Activated naive CD8-positive, alpha-beta T cell treated with anti-CD3 and anti-CD28 coated beads, Interleukin-2, amount 10 ng/mL, durations not matched to agents 7 days and 5 days (primary cell): ENCODE measurements at regions not wholly inside any gene's neighbourhood (a gene's known extent, or its start where the extent isn't known, plus 50 kb on each side); places are given as distances from the start of the nearest gene placed in this dataset.

ENCODE experiments used
- ATAC-seq: fragments of 150-1000 bp; cut with Tn5 transposase; one replicate; pipeline ENCODE4 v1.10.0; 2021; ENCODE audit warnings: low read depth, moderate library complexity
- POLR2A ChIA-PET: fragments of 350-600 bp; sonication (Branson Sonifier 250); formaldehyde crosslinking; loops from one replicate; lab custom pipeline; 2021; ENCODE audit warnings: antibody characterized with exemption; lab: Charles Lee
- DNase-seq: peaks from one replicate; pipeline ENCODE4 v3.0.0; 2021
- H3K27ac Mint-ChIP-seq: one replicate; pipeline ENCODE4 v1.8.0; 2022; ENCODE audit warnings: mild to moderate bottlenecking, mixed read lengths
- H3K27me3 Mint-ChIP-seq: one replicate; pipeline ENCODE4 v1.8.0; 2022; ENCODE audit warnings: mild to moderate bottlenecking, moderate library complexity, mixed read lengths
- H3K36me3 Mint-ChIP-seq: one replicate; pipeline ENCODE4 v1.8.0; 2021; ENCODE audit warnings: mild to moderate bottlenecking, mixed read lengths
- H3K4me1 Mint-ChIP-seq: one replicate; pipeline ENCODE4 v1.8.0; 2021; ENCODE audit warnings: mixed read lengths
- H3K4me3 Mint-ChIP-seq: one replicate; pipeline ENCODE4 v1.8.0; 2022; ENCODE audit warnings: mild to moderate bottlenecking, moderate library complexity, mixed read lengths
- H3K9me3 Mint-ChIP-seq: one replicate; pipeline ENCODE4 v1.8.0; 2021; ENCODE audit warnings: mixed read lengths

- Mint-ChIP-seq H3K9me3 (no peaks in the 10 kb centered on the region), H3K27ac (no peak overlapping the region), H3K36me3 (no peaks in the 10 kb centered on the region), H3K4me1 (peaks cover 10% of the 10 kb centered on the region), H3K4me3 (no peak overlapping the region), H3K27me3 (no peaks in the 10 kb centered on the region)
- DNase-seq (no peak), ATAC-seq (no peak)
- POLR2A ChIA-PET = no interaction called here
Observed at GRCh38 chr1:200307755-200308066, 102.1 kb downstream of the ZNF281 start.

- Mint-ChIP-seq H3K9me3 (no peaks in the 10 kb centered on the region), H3K27ac (peak overlapping the region; percentile 83), H3K27me3 (no peaks in the 10 kb centered on the region), H3K4me1 (peaks cover 11% of the 10 kb centered on the region), H3K36me3 (no peaks in the 10 kb centered on the region), H3K4me3 (peak overlapping the region; percentile 67)
- POLR2A ChIA-PET = no interaction called here
- ATAC-seq = no peak
- DNase-seq = no peak
Observed at GRCh38 chr1:200306944-200307754, 102.7 kb downstream of the ZNF281 start.

DNA sequence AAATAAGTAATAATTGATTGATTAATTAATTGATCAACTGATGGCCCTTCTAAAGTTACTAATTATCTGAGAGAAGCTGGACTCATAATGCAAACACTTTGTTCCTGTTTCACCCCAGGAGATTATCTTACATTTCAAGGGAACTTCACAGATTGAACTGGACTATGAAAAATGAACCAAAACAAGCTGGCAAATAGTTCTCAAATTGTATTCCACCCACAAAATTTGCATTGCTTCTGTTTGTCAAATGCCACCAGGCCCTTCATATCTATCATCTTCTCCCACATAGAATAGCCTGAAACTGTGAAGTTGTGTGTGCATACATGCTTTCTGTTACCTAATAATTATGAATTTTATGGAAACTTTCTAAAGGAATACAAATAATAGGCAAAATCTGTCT, 104.0 kb downstream of the ZNF281 start:
- Mint-ChIP-seq H3K9me3 (no peaks in the 10 kb centered on the region), H3K27me3 (no peaks in the 10 kb centered on the region), H3K36me3 (no peaks in the 10 kb centered on the region), H3K27ac (no peak overlapping the region), H3K4me1 (peaks cover 11% of the 10 kb centered on the region), H3K4me3 (no peak overlapping the region)
- DNase-seq (no peak), ATAC-seq (no peak)
- POLR2A ChIA-PET = no interaction called here

DNA sequence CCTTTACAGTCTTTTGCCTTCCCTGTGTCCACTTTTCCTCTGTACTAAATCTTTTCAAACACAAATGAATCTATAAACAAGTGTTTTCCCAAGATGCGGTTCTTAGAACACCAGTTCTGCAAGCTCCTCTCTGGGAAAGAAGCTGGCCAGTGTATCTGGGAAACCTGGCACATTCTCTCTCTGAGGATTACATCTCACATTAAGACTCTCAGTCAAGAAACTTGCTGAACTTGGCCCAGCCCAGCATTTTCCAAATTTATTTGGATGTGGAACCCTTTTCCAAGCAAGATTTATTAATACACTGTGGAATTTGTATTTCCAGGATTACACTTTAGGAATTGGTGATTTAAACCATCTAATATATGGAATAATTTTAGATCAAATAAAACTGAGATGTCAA, 105.7 kb downstream of the ZNF281 start:
- Mint-ChIP-seq H3K4me1 (peaks cover 13% of the 10 kb centered on the region), H3K27ac (no peak overlapping the region), H3K4me3 (no peak overlapping the region), H3K27me3 (peaks cover 7% of the 10 kb centered on the region), H3K9me3 (no peaks in the 10 kb centered on the region), H3K36me3 (no peaks in the 10 kb centered on the region)
- no peak for DNase-seq
- ATAC-seq = no peak
- POLR2A ChIA-PET = interaction anchor here (0.6 kb wide), 1 partner anchor 33 kb away, joined by 5 read pairs; no protein-coding TSS in a partner anchor

DNA sequence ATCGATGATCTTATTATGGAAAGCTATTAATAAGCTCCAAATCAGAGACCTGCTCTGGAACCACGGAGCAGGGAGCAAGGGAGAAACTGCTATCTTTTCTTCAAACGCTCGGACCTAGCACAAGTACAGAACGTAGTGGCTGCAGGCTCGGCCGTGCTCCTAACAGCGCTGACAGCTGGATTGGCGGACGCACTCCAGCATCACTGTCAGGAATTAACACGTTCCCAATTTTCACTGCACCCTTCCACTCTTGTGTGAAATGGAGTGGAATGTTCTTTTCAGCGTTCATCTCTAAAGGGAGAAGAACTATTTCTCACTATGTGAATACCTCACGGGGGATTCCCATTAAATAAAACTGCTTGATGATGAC, 106.9 kb downstream of the ZNF281 start:
- ATAC-seq (no peak), DNase-seq (no peak)
- H3K27me3 Mint-ChIP-seq = peaks cover 7% of the 10 kb centered on the region
- no peaks in the 10 kb centered on the region for H3K36me3 Mint-ChIP-seq
- H3K4me3 Mint-ChIP-seq = peak overlapping the region; percentile 85
- peaks cover 13% of the 10 kb centered on the region for H3K4me1 Mint-ChIP-seq
- H3K9me3 Mint-ChIP-seq = no peaks in the 10 kb centered on the region
- peak overlapping the region; percentile 81 for H3K27ac Mint-ChIP-seq
- POLR2A ChIA-PET = interaction anchor here (0.6 to 1.1 kb wide), 3 partner anchors 135 to 525 kb away, joined by 3 read pairs; no protein-coding TSS in a partner anchor

- H3K27ac Mint-ChIP-seq = peak overlapping the region; percentile 81
- ATAC-seq = peak; percentile 94
- H3K9me3 Mint-ChIP-seq = no peaks in the 10 kb centered on the region
- POLR2A ChIA-PET = interaction anchor here (0.6 to 1.1 kb wide), 6 partner anchors 36 to 524 kb away, joined by 3 to 5 read pairs (median 3); no protein-coding TSS in a partner anchor
- H3K4me1 Mint-ChIP-seq = peaks cover 10% of the 10 kb centered on the region
- peak overlapping the region; percentile 85 for H3K4me3 Mint-ChIP-seq
- H3K27me3 Mint-ChIP-seq = peaks cover 7% of the 10 kb centered on the region
- peak; percentile 73 for DNase-seq
- H3K36me3 Mint-ChIP-seq = no peaks in the 10 kb centered on the region
Observed at GRCh38 chr1:200302192-200302920, 107.5 kb downstream of the ZNF281 start.

GRCh38 chr1:200301152-200301551, 108.7 kb downstream of the ZNF281 start:
- Mint-ChIP-seq H3K9me3 (no peaks in the 10 kb centered on the region), H3K27ac (no peak overlapping the region), H3K4me3 (no peak overlapping the region), H3K36me3 (no peaks in the 10 kb centered on the region), H3K27me3 (peaks cover 7% of the 10 kb centered on the region), H3K4me1 (peaks cover 6% of the 10 kb centered on the region)
- no peak for ATAC-seq
- DNase-seq = no peak
- POLR2A ChIA-PET = interaction anchor here (0.6 to 0.7 kb wide), 2 partner anchors 163 to 231 kb away, joined by 3 to 4 read pairs; no protein-coding TSS in a partner anchor

DNA sequence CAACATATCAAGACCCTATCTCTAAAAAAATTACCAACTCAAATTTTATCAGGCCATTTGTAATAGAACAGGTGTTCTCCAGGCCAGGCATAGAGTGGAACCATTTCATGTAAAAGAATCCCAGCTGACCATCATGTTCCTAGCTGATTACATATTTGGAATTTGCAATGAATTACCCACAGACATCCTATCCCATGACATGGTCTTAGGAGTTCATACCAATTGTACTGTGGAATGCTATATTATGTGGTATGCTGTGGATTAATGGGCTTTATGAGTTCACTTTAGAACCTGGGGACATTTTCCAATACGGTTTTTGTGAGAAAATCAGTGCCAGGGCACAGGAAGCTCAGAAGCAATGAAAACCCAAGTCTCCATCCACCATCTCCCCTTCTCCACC, 110.3 kb downstream of the ZNF281 start:
- no peak overlapping the region for H3K27ac Mint-ChIP-seq
- peaks cover 7% of the 10 kb centered on the region for H3K27me3 Mint-ChIP-seq
- H3K4me1 Mint-ChIP-seq = peaks cover 6% of the 10 kb centered on the region
- no peak overlapping the region for H3K4me3 Mint-ChIP-seq
- POLR2A ChIA-PET = no interaction called here
- ATAC-seq (no peak), DNase-seq (no peak)
- H3K36me3 Mint-ChIP-seq = no peaks in the 10 kb centered on the region
- H3K9me3 Mint-ChIP-seq = no peaks in the 10 kb centered on the region

DNA sequence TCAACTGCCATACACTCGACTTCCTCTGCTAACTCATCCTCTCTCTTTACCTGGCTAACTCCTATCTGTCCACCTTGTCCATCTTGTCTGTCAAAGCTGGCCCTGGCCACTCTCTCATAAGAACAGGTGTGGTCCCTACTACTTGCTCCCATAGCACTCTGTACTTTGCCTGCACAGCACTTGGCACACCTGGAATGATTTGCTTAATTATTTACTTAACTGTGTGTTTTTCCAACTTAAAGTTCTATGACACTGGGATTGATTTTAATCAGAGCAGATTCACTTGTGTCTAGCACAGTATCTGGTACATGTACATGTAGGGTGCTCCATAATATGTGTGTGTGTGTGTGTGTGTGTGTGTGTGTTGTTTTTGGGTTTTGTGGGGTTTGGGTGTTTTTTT, 111.6 kb downstream of the ZNF281 start:
- Mint-ChIP-seq H3K9me3 (no peaks in the 10 kb centered on the region), H3K4me3 (no peak overlapping the region), H3K4me1 (peaks cover 8% of the 10 kb centered on the region), H3K27me3 (peaks cover 7% of the 10 kb centered on the region), H3K36me3 (no peaks in the 10 kb centered on the region), H3K27ac (no peak overlapping the region)
- POLR2A ChIA-PET = no interaction called here
- ATAC-seq (no peak), DNase-seq (no peak)

DNA sequence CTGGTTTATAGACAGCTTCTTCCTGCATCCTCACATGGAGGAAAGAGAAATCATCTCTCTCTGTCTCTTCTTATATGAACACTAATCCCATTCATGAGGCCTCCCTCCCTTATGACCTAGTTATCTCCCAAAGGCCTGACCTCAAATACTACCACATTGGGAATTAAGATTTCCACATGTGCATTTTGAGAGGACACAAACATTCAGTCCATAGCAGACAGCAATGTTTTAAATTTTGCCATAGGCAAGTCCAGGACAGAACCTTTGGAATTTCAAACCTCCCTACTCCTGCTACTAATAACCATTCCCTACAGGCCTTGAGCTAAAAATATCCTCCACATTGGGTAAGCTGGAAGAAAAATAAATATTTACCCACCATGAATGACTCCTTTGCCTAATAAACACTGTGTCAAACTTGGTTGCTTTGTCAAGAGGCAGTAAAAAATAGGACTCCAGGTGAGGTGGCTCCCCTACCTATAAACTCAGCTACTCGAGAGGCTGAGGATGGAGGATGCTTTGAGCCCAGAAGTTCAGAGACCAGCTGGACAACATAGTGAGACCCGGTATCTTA, 113.7 kb downstream of the ZNF281 start:
- no peaks in the 10 kb centered on the region for H3K36me3 Mint-ChIP-seq

DNA sequence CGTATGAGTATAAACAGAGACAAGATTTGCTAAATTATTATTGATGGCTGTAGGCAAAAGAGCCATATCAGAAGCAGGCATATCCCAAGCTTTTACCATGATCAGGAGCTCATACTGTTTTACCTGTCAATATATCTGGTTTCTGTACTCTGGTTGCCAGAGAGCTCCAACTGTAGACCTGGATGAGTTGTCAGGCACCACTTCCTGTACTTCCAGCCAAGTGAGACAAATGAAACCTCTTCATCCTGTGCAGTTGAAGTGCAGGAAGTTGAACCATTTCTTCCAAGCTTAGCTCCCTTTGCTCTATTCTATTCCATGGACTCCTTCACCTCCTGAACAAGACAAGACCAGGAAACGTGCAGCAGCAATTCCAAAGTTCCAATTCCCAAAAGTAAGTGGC, 115.6 kb downstream of the ZNF281 start:
- ATAC-seq (no peak), DNase-seq (no peak)
- POLR2A ChIA-PET = no interaction called here
- H3K27ac Mint-ChIP-seq = no peak overlapping the region
- H3K36me3 Mint-ChIP-seq = no peaks in the 10 kb centered on the region
- no peak overlapping the region for H3K4me3 Mint-ChIP-seq
- H3K27me3 Mint-ChIP-seq = no peaks in the 10 kb centered on the region
- H3K9me3 Mint-ChIP-seq = no peaks in the 10 kb centered on the region
- H3K4me1 Mint-ChIP-seq = peaks cover 2% of the 10 kb centered on the region

More for the DNA sequence above, 113.7 kb downstream of the ZNF281 start:
- Mint-ChIP-seq H3K4me1 (peaks cover 4% of the 10 kb centered on the region), H3K27me3 (peaks cover 7% of the 10 kb centered on the region), H3K27ac (no peak overlapping the region), H3K9me3 (no peaks in the 10 kb centered on the region), H3K4me3 (no peak overlapping the region)
- DNase-seq = no peak
- POLR2A ChIA-PET = no interaction called here
- ATAC-seq = no peak

- Mint-ChIP-seq H3K27me3 (no peaks in the 10 kb centered on the region), H3K36me3 (no peaks in the 10 kb centered on the region), H3K27ac (no peak overlapping the region), H3K4me1 (peaks cover 2% of the 10 kb centered on the region), H3K4me3 (no peak overlapping the region), H3K9me3 (no peaks in the 10 kb centered on the region)
- POLR2A ChIA-PET = no interaction called here
- ATAC-seq (no peak), DNase-seq (no peak)
Observed at GRCh38 chr1:200292699-200293098, 117.1 kb downstream of the ZNF281 start.

- no peak overlapping the region for H3K4me3 Mint-ChIP-seq
- H3K9me3 Mint-ChIP-seq = no peaks in the 10 kb centered on the region
- H3K27ac Mint-ChIP-seq = no peak overlapping the region
- ATAC-seq (no peak), DNase-seq (no peak)
- no peaks in the 10 kb centered on the region for H3K36me3 Mint-ChIP-seq
- peaks cover 2% of the 10 kb centered on the region for H3K4me1 Mint-ChIP-seq
- POLR2A ChIA-PET = no interaction called here
- no peaks in the 10 kb centered on the region for H3K27me3 Mint-ChIP-seq
Observed at GRCh38 chr1:200291106-200291505, 118.7 kb downstream of the ZNF281 start.
